ENCODE measurements at regions not wholly inside any gene's neighbourhood (a gene's known extent, or its start where the extent isn't known, plus 50 kb on each side); places are given as distances from the start of the nearest gene placed in this dataset.

DNA sequence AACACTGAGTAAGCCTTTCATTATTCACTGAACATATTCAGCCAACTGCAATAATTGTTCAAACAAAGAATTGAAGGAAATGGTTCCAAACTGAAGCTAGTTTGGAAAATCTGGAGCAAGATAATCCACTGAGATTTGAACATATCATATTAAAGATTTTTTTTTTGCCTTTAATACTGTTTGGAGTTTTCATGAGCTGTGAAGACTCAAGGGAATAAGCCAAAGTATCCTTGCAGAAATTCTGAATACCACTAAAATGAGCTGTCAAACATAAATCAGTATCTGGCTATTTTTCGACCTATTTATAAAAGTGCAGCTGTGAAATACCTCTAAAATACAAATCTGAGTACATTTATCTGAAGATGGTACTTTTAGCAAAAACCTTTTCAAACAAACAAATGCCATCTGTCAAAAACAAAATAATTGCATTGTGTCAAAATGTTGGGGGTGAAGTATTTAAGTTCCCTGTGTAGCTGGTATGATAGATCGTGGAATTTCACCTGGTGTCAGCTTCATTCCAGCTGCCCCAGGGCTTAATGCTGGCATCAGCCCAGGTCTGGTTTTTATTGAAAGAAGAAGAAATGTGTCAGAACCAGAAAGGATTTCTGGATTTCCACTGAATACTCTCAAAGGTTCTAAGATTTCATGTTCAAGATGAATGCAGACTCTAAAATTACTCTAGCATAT is 149.0 kb upstream of the GRAMD2B start:
- WGBS (ENCODE audit: insufficient coverage), result 100% methylated on average over 1 of the region's 2 CpGs
- TF ChIP-seq, protein P1, sequence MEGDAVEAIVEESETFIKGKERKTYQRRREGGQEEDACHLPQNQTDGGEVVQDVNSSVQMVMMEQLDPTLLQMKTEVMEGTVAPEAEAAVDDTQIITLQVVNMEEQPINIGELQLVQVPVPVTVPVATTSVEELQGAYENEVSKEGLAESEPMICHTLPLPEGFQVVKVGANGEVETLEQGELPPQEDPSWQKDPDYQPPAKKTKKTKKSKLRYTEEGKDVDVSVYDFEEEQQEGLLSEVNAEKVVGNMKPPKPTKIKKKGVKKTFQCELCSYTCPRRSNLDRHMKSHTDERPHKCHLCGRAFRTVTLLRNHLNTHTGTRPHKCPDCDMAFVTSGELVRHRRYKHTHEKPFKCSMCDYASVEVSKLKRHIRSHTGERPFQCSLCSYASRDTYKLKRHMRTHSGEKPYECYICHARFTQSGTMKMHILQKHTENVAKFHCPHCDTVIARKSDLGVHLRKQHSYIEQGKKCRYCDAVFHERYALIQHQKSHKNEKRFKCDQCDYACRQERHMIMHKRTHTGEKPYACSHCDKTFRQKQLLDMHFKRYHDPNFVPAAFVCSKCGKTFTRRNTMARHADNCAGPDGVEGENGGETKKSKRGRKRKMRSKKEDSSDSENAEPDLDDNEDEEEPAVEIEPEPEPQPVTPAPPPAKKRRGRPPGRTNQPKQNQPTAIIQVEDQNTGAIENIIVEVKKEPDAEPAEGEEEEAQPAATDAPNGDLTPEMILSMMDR (IDR thresholded peaks at IDR 0.05), result no peak
- DNase-seq (no peak), ATAC-seq (no peak)
- Histone ChIP-seq H3K4me1 (ENCODE audit: control insufficient read depth, insufficient read depth, low read length) (no peaks in the 10 kb centered on the region), H3K9me3 (ENCODE audit: control insufficient read depth, insufficient read depth, low read length) (no peaks in the 10 kb centered on the region), H3K27ac (ENCODE audit: low read length) (no peak overlapping the region), H3K27me3 (ENCODE audit: control insufficient read depth, insufficient read depth, low read length) (no peaks in the 10 kb centered on the region), H3K36me3 (ENCODE audit: control insufficient read depth, insufficient read depth, low read length) (no peaks in the 10 kb centered on the region), H3K4me3 (ENCODE audit: low read length) (no peak overlapping the region)
- Mint-ChIP-seq H3K27me3 (ENCODE audit: low read depth in 2 of 2) (no peaks in the 10 kb centered on the region), H3K27ac (no peak overlapping the region), H3K4me3 (no peak overlapping the region), H3K9me3 (peaks cover 0 to 1% of the 10 kb centered on the region in 2 donors), H3K4me1 (no peaks in the 10 kb centered on the region), H3K36me3 (no peaks in the 10 kb centered on the region)
- intact Hi-C loops (cut with micrococcal nuclease), result no loop called here

DNA sequence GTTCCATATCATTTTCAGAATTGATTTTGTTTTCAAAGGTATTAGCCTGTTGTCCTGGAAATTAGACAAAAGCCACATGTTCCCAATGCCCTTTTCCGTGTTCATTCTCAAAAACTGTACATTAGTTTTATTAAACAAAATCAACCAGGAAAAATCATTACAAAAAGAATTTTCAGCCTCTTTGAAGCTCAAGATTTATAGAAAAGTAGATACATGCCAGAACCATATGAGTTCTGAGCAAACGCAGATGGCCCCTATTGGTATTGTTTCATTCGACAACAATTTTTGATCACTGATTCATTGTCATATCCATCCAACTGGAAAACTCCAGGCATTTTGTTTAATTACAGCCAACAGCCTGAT is 148.5 kb upstream of the GRAMD2B start:
- H3K36me3 Mint-ChIP-seq, result no peaks in the 10 kb centered on the region
- TF ChIP-seq, protein P1 (IDR thresholded peaks at IDR 0.05), result no peak
- Histone ChIP-seq H3K4me3 (ENCODE audit: low read length) (no peak overlapping the region), H3K9me3 (ENCODE audit: control insufficient read depth, insufficient read depth, low read length) (no peaks in the 10 kb centered on the region), H3K27ac (ENCODE audit: low read length) (no peak overlapping the region), H3K4me1 (ENCODE audit: control insufficient read depth, insufficient read depth, low read length) (no peaks in the 10 kb centered on the region), H3K36me3 (ENCODE audit: control insufficient read depth, insufficient read depth, low read length) (no peaks in the 10 kb centered on the region), H3K27me3 (ENCODE audit: control insufficient read depth, insufficient read depth, low read length) (no peaks in the 10 kb centered on the region)
- no peak overlapping the region for H3K4me3 Mint-ChIP-seq
- H3K27ac Mint-ChIP-seq, result no peak overlapping the region
- intact Hi-C loops (cut with micrococcal nuclease), result no loop called here
- 89% methylated on average over 3 of the region's 3 CpGs for WGBS (ENCODE audit: insufficient coverage)
- DNase-seq (no peak), ATAC-seq (no peak)
- no peaks in the 10 kb centered on the region for H3K4me1 Mint-ChIP-seq
- no peaks in the 10 kb centered on the region for H3K9me3 Mint-ChIP-seq
- no peaks in the 10 kb centered on the region for H3K27me3 Mint-ChIP-seq (ENCODE audit: low read depth in 2 of 2)

DNA sequence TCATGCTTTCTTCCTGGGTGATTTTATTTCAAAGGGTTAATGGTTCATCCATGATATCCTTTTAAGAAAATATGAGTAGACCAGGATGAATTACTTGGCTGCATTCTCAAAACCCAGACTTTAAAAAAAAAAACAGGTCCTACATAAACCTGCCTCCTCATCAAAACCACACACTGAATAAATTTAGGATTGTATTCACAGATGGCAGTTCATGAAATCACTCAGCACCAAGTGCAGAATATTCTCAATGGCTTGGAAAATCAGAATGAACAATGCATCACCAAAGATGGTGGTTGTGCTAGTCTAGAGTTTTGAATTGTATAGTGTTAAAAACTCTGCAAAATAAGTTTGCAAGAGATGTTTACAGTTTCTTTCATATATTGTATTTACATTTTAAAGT is 145.4 kb upstream of the GRAMD2B start:
- Histone ChIP-seq H3K4me1 (ENCODE audit: control insufficient read depth, insufficient read depth, low read length) (no peaks in the 10 kb centered on the region), H3K4me3 (ENCODE audit: low read length) (no peak overlapping the region), H3K27me3 (ENCODE audit: control insufficient read depth, insufficient read depth, low read length) (no peaks in the 10 kb centered on the region), H3K27ac (ENCODE audit: low read length) (no peak overlapping the region), H3K9me3 (ENCODE audit: control insufficient read depth, insufficient read depth, low read length) (no peaks in the 10 kb centered on the region), H3K36me3 (ENCODE audit: control insufficient read depth, insufficient read depth, low read length) (no peaks in the 10 kb centered on the region)
- H3K4me3 Mint-ChIP-seq, result no peak overlapping the region
- intact Hi-C loops (cut with micrococcal nuclease), result no loop called here
- DNase-seq, result no peak
- H3K9me3 Mint-ChIP-seq, result no peaks in the 10 kb centered on the region
- H3K27me3 Mint-ChIP-seq (ENCODE audit: low read depth in 2 of 2), result no peaks in the 10 kb centered on the region
- H3K4me1 Mint-ChIP-seq, result no peaks in the 10 kb centered on the region
- H3K36me3 Mint-ChIP-seq, result no peaks in the 10 kb centered on the region
- H3K27ac Mint-ChIP-seq, result no peak overlapping the region
- ATAC-seq, result no peak
- TF ChIP-seq, protein P1 (IDR thresholded peaks at IDR 0.05), result no peak

DNA sequence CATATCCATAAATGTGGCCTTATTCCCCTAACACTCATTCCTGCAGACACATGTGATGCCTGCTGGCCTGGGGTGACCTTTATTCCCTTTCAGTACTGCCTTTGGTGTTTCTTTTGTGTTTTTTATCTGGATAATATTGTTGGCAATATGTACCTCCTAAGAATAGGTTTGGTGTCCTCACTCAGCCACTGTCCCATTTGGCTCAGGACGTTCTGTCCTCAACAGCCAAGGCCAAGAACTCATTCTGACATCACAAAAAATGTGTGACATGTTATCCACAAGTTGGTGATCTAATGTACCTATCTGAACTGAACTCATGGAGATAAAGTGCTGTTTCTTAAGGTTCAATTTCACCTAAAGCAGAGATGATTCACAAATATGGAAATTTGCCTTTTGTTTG is 142.9 kb upstream of the GRAMD2B start:
- Mint-ChIP-seq H3K36me3 (no peaks in the 10 kb centered on the region), H3K9me3 (no peaks in the 10 kb centered on the region), H3K27me3 (ENCODE audit: low read depth in 2 of 2) (no peaks in the 10 kb centered on the region), H3K27ac (no peak overlapping the region), H3K4me1 (no peaks in the 10 kb centered on the region), H3K4me3 (no peak overlapping the region)
- TF ChIP-seq, protein P1 (IDR thresholded peaks at IDR 0.05), result no peak
- H3K36me3 ChIP-seq (ENCODE audit: control insufficient read depth, insufficient read depth, low read length), result no peaks in the 10 kb centered on the region
- 79% methylated on average over 1 of the region's 1 CpG for WGBS (ENCODE audit: insufficient coverage)
- H3K4me1 ChIP-seq (ENCODE audit: control insufficient read depth, insufficient read depth, low read length), result no peaks in the 10 kb centered on the region
- H3K27ac ChIP-seq (ENCODE audit: low read length), result no peak overlapping the region
- H3K27me3 ChIP-seq (ENCODE audit: control insufficient read depth, insufficient read depth, low read length), result no peaks in the 10 kb centered on the region
- H3K4me3 ChIP-seq (ENCODE audit: low read length), result no peak overlapping the region
- ATAC-seq, result no peak
- no peaks in the 10 kb centered on the region for H3K9me3 ChIP-seq (ENCODE audit: control insufficient read depth, insufficient read depth, low read length)
- intact Hi-C loops (cut with micrococcal nuclease), result no loop called here
- no peak for DNase-seq

Measured in natural killer cell (primary cell).